A673 (cell line): ENCODE measurements at regions not wholly inside any gene's neighbourhood (a gene's known extent, or its start where the extent isn't known, plus 50 kb on each side); places are given as distances from the start of the nearest gene placed in this dataset.

Experiments
- BruUV-seq: library from RNA; stranded (reverse); fragments of 400-500 nt; replicated peaks from 2 replicates; lab custom pipeline; 2021; lab: Mats Ljungman, UMichigan
- CTCF ChIA-PET: fragments of 300-600 bp; sonication (Branson Sonifier 250); formaldehyde crosslinking; loops from one replicate; lab custom pipeline; 2022; ENCODE audit warnings: antibody characterized with exemption; lab: Charles Lee
- POLR2A ChIA-PET: fragments of 300-600 bp; sonication (Branson Sonifier 250); formaldehyde crosslinking; loops from one replicate; lab custom pipeline; 2022; ENCODE audit warnings: antibody characterized with exemption; ENCODE audit not compliant: low non-redundant PET; lab: Charles Lee
- DNase-seq: peaks from one replicate; pipeline ENCODE4 v3.0.0-alpha.2; 2015; ENCODE audit warnings: low spot score
- H3K27ac ChIP-seq: fragments of 200-600 bp; sonication (generic); 2 replicates; pipeline ENCODE4 v1.5.1; 2016; ENCODE audit warnings: mixed run types, low read depth, mild to moderate bottlenecking, mixed read lengths, antibody characterized with exemption, low read length; ENCODE audit not compliant: poor library complexity, severe bottlenecking
- H3K27me3 ChIP-seq: fragments of 200-600 bp; sonication (generic); replicated peaks from 2 replicates; pipeline ENCODE4 v1.6.1; 2017; ENCODE audit warnings: mixed run types, low read depth, mild to moderate bottlenecking, mixed read lengths, antibody characterized with exemption, low read length; ENCODE audit not compliant: insufficient read depth, poor library complexity
- H3K36me3 ChIP-seq: fragments of 200-600 bp; sonication (generic); 2 replicates; pipeline ENCODE4 v1.6.1; 2016; ENCODE audit warnings: mixed run types, mild to moderate bottlenecking, mixed read lengths, antibody characterized with exemption, low read length; ENCODE audit not compliant: insufficient read depth, poor library complexity, severe bottlenecking
- H3K4me1 ChIP-seq: fragments of 200-600 bp; sonication (generic); 2 replicates; pipeline ENCODE4 v1.6.1; 2017; ENCODE audit warnings: mixed run types, mild to moderate bottlenecking, mixed read lengths, antibody characterized with exemption, low read length; ENCODE audit not compliant: insufficient read depth, poor library complexity, severe bottlenecking
- H3K4me3 ChIP-seq: fragments of 200-600 bp; sonication (generic); 2 replicates; pipeline ENCODE4 v1.5.1; 2016; ENCODE audit warnings: low read depth, mixed run types, mild to moderate bottlenecking, mixed read lengths, low read length; ENCODE audit not compliant: poor library complexity, severe bottlenecking
- H3K9me3 ChIP-seq: fragments of 200-600 bp; sonication (generic); 2 replicates; pipeline ENCODE4 v1.6.1; 2016; ENCODE audit warnings: mixed run types, low read depth, mild to moderate bottlenecking, mixed read lengths, antibody characterized with exemption, low read length; ENCODE audit not compliant: poor library complexity, severe bottlenecking
- CTCF ChIP-seq: fragments of 300-800, 200-600 bp; sonication (generic); conservative IDR thresholded peaks from 2 replicates; pipeline ENCODE4 v1.5.1; 2017; ENCODE audit warnings: low read depth, mild to moderate bottlenecking, antibody characterized with exemption, low read length, moderate library complexity, mixed read lengths
- EZH2 ChIP-seq: fragments of 200-600 bp; sonication (generic); IDR thresholded peaks from 2 replicates; pipeline ENCODE4 v1.6.1; 2017; ENCODE audit warnings: borderline replicate concordance, low read depth, mild to moderate bottlenecking, mixed read lengths, antibody characterized with exemption, low read length; ENCODE audit not compliant: poor library complexity, severe bottlenecking
- intact Hi-C: fragments of 100-400 bp; cut with micrococcal nuclease; formaldehyde crosslinking; loops from one replicate; pipeline ENCODE4 v1.10.0; 2022; ENCODE audit not compliant: unreplicated experiment

GRCh38 chr6:122035173-122035572 is 364.3 kb upstream of the HSF2 start:
- Histone ChIP-seq H3K27ac (no peak overlapping the region), H3K9me3 (no peaks in the 10 kb centered on the region), H3K4me3 (no peak overlapping the region), H3K36me3 (no peaks in the 10 kb centered on the region), H3K4me1 (no peaks in the 10 kb centered on the region), H3K27me3 (no peaks in the 10 kb centered on the region)
- BruUV-seq = no TSS peak
- intact Hi-C loops = loop anchor here (10.0 kb wide), 2 partner anchors 480 to 980 kb away; no protein-coding TSS in a partner anchor
- TF ChIP-seq EZH2 (no peak), CTCF (no peak)
- ChIA-PET CTCF (no interaction called here), POLR2A (no interaction called here)
- no peak for DNase-seq

GRCh38 chr6:122040261-122040660 is 359.2 kb upstream of the HSF2 start:
- POLR2A ChIA-PET = no interaction called here
- CTCF ChIA-PET = no interaction called here
- TF ChIP-seq CTCF (no peak), EZH2 (no peak)
- no TSS peak for BruUV-seq
- H3K27ac ChIP-seq = no peak overlapping the region
- no peak overlapping the region for H3K4me3 ChIP-seq
- no peaks in the 10 kb centered on the region for H3K9me3 ChIP-seq
- intact Hi-C loops = loop anchor here (10.0 kb wide), 1 partner anchor 335 kb away; no protein-coding TSS in a partner anchor
- no peak for DNase-seq
- no peaks in the 10 kb centered on the region for H3K27me3 ChIP-seq
- H3K4me1 ChIP-seq = no peaks in the 10 kb centered on the region
- H3K36me3 ChIP-seq = no peaks in the 10 kb centered on the region

- H3K4me3 ChIP-seq = no peak overlapping the region
- ChIA-PET POLR2A (no interaction called here), CTCF (no interaction called here)
- H3K9me3 ChIP-seq = no peaks in the 10 kb centered on the region
- no peaks in the 10 kb centered on the region for H3K36me3 ChIP-seq
- no peaks in the 10 kb centered on the region for H3K4me1 ChIP-seq
- H3K27me3 ChIP-seq = no peaks in the 10 kb centered on the region
- no peak for DNase-seq
- no peak overlapping the region for H3K27ac ChIP-seq
- intact Hi-C loops = loop anchor here (10.0 kb wide), 1 partner anchor 332 kb away; no protein-coding TSS in a partner anchor
- no TSS peak for BruUV-seq
- TF ChIP-seq EZH2 (no peak), CTCF (no peak)
These were observed 357.1 kb upstream of the HSF2 start for GRCh38 chr6:122042380-122042779.
